H7 (cell line): ENCODE measurements at regions not wholly inside any gene's neighbourhood (a gene's known extent, or its start where the extent isn't known, plus 50 kb on each side); places are given as distances from the start of the nearest gene placed in this dataset.
"Not testable (repeated sequence)": the region's sequence is repeated elsewhere in the genome, so short reads cannot be mapped to it uniquely, and the experiment has no call there.

Source experiments
- DNase-seq: peaks from one replicate; pipeline ENCODE4 v3.0.0; 2012
- H3K27me3 ChIP-seq: 2 replicates; pipeline ENCODE4 v1.6.0; 2011; ENCODE audit warnings: mild to moderate bottlenecking, low read length; ENCODE audit not compliant: control insufficient read depth, insufficient read depth
- H3K36me3 ChIP-seq: replicated peaks from 2 replicates; pipeline ENCODE4 v1.5.1; 2011; ENCODE audit warnings: low read length; ENCODE audit not compliant: control insufficient read depth, insufficient read depth
- H3K4me3 ChIP-seq: 2 replicates; pipeline ENCODE4 v1.5.1; 2011; ENCODE audit warnings: low read depth, mild to moderate bottlenecking, control low read depth, low read length, moderate library complexity; ENCODE audit not compliant: insufficient read depth

DNA sequence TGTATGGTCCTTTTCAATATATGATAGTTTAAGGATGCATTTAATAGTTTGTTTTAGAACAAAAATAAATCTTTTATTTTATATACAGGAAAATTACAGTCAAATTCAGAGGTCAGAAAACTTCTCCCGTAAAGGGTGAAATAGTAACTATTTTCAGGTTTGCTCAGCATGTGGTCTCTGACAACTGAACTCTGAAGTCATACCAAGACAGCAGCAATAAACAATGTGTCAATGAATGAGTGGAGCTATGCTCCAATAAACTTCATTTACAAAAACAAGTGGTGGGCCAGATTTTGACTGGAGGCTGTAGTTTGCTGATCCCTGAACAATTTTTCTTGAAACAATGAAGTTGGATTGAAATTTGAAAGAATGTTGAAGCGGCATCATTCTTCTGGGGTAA is 123.6 kb downstream of the ZNF248 start:
- Histone ChIP-seq H3K36me3 (no peaks in the 10 kb centered on the region), H3K27me3 (no peaks in the 10 kb centered on the region), H3K4me3 (no peak overlapping the region)
- no peak for DNase-seq

DNA sequence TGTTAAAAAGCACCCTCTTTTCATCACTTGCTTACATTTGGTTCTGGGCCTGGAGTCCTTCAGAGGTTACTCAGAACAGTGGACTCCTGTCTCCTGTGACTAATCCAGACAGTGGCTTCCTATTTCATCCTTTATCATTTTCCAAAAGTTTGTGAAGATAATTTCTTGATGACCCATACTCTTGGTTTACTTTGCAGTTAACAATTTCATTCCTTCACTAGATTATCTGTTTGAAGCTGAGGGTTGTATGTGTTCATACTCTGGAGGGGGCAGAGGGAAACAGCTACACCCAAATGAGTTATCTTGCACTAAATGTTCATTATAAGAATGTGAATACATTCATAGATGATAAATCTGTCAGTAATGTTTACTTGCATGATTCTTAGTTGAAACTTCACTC is 124.7 kb downstream of the ZNF248 start:
- DNase-seq, result no peak
- H3K27me3 ChIP-seq, result no peaks in the 10 kb centered on the region
- no peak overlapping the region for H3K4me3 ChIP-seq
- H3K36me3 ChIP-seq, result no peaks in the 10 kb centered on the region

DNA sequence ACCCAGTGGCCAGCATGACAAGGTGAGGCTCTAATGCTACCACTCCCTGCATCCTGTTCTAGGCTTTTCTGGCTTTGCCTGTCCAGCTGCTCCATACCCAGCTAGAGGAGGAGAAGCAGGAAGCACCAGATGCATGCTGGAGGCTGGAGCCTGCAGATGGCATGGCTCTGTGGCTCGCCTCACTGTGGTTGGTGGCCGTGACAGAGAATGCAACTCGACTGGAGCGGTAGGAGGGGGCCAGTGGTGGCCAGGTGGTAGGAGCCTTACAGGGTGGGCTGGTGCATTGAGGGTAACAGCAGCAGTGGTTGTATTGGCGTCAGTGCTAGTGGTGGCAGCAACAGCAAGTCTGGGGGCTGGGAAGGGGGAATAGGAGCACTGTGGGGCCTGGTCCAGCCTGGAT is 128.6 kb downstream of the ZNF248 start:
- Histone ChIP-seq H3K36me3 (no peaks in the 10 kb centered on the region), H3K27me3 (no peaks in the 10 kb centered on the region), H3K4me3 (no peak overlapping the region)
- no peak for DNase-seq

DNA sequence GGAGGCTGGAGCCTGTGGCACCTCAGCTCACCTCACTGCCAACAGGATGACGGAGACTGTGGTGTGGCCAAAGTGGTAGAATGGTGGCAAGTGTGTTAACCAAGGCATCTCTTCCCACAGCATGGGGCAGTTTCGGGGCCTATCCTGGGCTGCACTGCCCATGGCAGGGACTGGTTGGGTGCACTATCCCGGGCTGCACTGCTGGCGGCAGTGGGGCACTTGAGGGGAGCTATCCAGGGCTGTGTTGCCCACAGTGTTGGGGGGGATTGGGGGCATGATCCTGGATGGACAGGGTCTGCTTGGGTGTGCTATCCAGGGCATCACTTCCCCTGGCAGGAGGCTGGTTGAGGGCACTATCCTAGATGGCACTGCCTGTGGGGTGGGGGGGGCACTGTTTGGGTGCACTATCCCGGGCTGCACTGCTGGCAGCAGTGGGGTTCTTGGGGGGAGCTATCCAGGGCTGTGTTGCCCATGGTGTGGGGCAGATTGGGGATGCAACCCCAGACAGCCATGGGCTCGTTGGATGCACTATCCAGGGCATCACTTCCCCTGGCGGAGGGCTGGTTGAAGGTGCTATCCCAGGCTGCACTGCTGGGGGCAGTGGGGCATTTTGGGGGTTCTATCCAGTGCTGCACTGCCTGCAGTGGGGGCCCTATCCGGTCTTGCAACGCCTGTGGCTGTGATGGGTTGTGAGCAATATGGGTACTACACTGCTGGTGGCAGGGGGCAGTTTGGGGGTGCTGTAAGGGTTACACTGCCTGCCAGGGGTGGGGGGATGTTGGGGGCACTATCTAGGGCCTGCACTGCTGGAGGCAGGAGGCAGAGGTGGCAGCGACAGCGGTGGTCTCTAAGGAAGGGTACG is 129.7 kb downstream of the ZNF248 start:
- Histone ChIP-seq H3K27me3 (no peaks in the 10 kb centered on the region), H3K36me3 (no peaks in the 10 kb centered on the region), H3K4me3 (no peak overlapping the region)
- DNase-seq, result no peak

DNA sequence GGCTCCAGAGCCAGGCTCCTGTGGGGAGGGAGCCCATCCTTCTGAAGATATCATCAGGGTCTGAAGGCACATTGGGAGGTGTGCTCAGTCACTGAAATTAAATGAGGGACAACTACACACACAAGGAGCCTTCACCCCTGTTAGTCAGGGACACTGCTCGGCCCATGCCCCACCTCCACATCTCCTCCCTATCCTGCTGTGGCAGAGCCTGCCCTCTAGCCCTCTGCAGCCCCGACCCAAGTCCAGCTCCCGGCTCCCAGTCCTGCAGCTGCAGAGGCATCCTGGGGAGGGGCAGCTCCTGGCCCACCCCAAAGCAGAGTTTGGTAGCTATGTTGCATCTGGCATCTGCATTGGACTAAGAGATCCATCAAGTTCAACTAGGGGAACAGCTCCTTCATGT is 136.3 kb downstream of the ZNF248 start:
- no peak for DNase-seq
- Histone ChIP-seq H3K36me3 (no peaks in the 10 kb centered on the region), H3K27me3 (no peaks in the 10 kb centered on the region), H3K4me3 (no peak overlapping the region)

DNA sequence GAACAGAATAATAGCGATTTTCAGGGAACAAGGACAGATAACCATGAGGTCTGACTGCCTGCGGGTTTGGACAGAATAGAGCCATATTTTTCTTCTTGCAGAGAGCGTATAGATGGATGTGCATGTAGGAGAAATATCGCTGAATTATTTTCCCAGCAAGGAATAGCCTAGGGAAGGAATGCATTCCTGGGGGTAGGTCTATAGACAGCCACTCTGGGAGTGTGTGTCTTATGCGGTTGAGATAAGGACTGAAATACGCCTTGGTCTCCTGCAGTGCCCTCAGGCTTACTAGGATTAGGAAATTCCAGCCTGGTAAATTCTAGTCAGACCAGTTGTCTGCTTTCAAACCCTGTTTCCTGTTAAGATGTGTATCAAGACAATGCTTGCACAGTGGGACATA is 139.3 kb downstream of the ZNF248 start:
- not testable (repeated sequence) for DNase-seq, H3K36me3 ChIP-seq, H3K27me3 ChIP-seq

DNA sequence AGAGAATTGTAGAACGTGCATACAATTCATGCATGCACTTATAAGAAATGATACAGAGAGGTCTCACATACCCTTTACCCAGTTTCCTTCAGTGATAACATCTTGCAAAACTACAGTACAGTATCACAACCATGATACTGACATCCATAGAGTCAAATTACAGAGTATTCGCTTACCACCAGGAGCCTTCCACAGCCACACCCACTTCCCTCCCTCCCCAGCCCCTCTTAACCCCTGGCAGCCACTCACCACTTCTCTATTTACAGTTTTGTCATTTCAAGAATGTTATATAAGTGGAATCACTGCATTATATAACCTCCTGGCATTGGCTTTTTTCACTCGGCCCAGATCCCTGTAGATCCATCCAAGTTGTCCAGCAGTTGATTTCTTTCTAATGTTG is 143.8 kb downstream of the ZNF248 start:
- H3K4me3 ChIP-seq, result no peak overlapping the region
- no peak for DNase-seq
- no peaks in the 10 kb centered on the region for H3K36me3 ChIP-seq
- no peaks in the 10 kb centered on the region for H3K27me3 ChIP-seq

More for the DNA sequence above, 139.3 kb downstream of the ZNF248 start:
- not testable (repeated sequence) for H3K4me3 ChIP-seq

DNA sequence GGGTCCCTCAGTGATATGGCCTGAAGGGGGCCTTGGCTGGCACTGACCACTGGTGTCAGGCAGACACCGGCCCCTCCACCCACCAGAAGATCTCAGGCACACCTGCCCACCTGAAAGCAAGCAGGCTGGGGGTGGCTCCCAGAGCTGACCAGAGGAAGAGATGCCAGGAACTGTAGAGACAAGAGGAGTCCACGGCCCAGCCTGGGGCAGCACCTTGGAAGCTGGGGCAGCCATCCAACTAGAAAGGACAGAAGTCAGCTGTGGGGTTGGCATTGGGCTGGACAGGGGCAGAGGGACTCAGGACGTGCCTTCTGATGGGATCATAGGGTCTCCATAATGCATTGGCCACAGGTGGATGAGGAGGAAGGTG is 144.3 kb downstream of the ZNF248 start:
- DNase-seq, result no peak
- Histone ChIP-seq H3K4me3 (no peak overlapping the region), H3K36me3 (no peaks in the 10 kb centered on the region), H3K27me3 (no peaks in the 10 kb centered on the region)

DNA sequence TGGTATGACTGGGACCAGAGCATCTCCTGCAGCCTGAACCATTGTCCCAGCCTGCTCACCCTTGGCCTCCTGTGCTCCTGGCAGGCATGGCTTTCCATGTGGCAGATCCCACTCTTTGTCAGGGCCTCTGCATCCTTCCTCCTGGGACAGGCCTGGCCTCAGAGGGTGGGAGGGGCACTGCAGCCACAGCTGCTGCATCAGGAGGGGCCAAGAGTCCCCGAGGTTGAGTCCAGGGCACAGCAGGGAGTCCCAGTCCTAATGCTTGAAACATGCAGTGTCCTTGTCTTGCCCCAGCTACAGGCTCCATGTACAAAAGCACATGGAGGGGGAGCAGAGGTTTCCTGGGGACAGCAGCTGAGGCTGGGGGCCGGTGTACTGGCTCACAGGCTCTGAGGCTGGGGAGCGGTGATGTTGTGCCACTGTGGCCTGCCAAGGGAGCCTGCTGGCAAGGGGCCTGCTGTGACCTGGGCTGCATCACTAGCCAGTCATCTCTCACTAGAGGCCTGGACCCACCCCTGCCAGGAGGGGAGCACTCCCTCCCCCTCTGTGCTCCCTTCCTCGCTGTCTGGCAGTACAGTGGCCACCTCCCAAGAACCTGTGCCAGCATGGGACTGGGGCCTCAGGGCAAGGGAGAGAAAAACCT is 144.8 kb downstream of the ZNF248 start:
- DNase-seq, result no peak
- Histone ChIP-seq H3K4me3 (no peak overlapping the region), H3K27me3 (no peaks in the 10 kb centered on the region), H3K36me3 (no peaks in the 10 kb centered on the region)

DNA sequence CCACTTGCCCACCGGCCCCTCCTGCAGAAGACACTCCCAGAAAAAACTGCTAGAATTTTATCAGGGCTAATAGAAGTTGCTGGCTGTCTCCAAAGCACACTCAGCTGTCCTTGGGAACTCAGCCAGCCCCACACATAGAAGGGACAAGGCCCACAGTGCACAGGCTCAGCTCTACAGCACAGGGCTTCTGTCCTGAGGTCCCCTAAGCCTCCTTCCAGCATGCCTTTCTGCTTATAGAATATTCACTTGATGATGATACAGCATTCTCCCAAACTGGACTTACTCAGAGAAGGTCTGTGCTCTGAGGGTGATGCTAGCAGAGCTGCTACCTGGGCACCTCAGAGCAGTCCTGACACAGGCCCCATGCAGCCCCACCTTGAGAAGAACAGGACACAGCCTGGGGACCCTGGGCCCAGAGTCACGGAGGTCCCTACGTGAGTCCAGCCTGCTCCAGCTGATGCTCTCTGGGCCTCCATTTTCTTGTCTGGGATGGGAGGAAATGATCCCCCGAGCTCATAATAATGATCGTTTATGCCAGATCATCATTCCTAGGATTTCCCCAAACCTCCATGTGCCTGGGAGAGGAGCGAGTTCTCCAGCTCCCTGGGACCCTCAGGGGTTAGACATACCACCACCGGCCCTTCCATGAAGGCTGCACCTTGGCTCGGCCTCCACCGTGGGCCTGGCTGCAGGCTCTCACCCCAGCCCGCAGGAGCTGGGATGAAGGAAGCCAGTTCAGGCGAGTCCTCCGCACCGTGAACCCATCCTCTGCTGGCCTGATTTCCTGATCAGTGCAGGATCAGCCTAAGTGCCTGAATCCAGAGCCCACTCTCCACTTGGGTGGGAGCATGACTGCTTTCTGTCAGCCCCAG is 145.6 kb downstream of the ZNF248 start:
- Histone ChIP-seq H3K36me3 (no peaks in the 10 kb centered on the region), H3K27me3 (no peaks in the 10 kb centered on the region), H3K4me3 (no peak overlapping the region)
- no peak for DNase-seq

DNA sequence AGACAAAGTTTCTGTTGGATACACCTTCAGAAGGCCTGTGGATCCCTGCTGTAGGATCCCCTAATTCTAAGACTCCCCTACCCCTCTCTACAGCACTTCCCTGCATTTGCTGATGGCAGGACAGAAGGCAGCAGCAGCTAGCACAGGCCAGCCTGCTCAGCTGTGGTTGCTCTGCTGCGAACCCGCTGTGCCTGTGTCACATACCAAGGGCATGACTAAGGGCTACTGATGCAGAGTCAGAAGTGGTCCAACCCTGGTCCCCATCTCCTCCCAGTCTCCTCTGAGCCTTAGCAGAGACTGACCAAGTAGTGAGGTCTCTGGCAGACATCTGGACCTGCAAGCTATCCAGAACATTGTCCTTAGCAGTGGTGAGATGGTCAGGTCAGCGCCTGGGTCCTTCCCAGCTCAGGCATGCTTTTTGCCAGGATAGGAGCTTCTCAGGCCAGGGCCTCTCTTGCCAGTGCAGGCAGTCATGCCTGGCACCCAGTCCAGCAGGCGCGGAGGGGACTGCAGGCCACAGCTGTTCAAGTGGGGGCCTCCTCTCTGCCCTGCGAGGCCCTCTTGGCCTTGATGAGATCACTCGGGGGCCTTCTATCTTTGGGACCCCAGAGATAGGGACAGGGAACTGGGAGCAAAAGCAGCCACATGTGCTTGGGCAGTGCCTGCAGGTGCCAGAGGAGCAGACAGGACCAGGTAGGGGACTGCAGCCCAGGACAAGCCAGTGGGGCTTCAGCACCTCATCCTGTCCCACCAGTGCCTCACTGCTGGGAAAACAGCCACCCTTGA is 146.4 kb downstream of the ZNF248 start:
- no peak overlapping the region for H3K4me3 ChIP-seq
- DNase-seq, result no peak
- H3K36me3 ChIP-seq, result no peaks in the 10 kb centered on the region
- H3K27me3 ChIP-seq, result no peaks in the 10 kb centered on the region

DNA sequence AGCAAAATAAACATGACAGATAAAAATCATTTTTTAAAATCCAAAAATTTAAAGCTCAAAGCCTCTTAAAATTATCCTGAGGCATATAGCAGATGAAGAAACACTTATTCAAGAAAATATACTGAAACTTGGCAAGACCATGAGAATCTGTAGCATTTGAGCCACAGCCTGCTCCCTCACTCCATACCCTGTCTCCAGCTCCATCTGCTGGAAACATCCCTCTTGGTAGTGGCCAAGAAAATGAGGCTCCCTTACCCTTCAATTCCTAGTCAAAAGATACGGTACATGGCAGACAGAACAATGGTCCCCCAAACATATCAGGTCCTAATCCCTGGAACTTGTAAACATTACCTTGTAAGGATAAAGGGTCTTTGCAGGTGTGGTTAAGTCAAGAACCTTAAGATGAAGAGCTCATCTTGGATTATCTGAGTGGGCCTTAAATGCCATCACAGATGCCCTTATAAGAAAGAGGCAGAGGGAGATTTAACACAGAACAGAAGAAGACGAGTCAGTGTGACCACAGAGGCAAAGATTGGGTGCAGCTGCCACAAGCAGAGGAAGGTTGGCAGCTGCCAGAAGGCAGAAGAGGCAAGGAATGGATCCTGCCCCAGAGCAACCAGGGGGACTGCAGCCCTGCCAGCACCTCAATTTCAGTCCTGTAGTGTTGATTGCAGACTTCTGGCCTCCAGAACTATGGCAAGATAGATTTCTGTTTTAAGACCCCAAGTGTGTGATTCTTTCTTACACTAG is 149.4 kb downstream of the ZNF248 start:
- no peak overlapping the region for H3K4me3 ChIP-seq
- peak; percentile 41 for DNase-seq
- no peaks in the 10 kb centered on the region for H3K36me3 ChIP-seq
- no peaks in the 10 kb centered on the region for H3K27me3 ChIP-seq

DNA sequence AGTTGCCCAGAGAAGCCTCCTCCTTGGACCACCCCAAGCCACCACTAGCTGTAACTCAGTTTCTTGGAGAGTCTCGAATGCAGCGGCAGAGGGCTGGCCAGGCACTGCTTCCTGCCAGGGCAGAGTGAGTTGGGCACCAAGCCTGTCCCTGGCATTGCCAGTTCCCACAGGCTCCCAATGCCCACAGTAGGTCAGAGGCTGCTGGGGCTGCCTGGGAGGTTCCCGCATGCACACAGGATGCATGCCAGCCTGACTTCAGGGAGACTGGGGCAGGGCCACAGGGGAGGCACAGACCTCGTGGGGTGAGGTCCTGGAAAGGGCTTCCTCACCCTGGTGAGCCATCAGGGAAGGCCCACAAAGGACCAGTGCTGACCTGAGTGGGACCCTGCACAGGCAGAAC is 152.8 kb downstream of the ZNF248 start:
- DNase-seq, result no peak
- Histone ChIP-seq H3K27me3 (no peaks in the 10 kb centered on the region), H3K4me3 (no peak overlapping the region), H3K36me3 (no peaks in the 10 kb centered on the region)
